HG03025 (cell line): ENCODE measurements at regions not wholly inside any gene's neighbourhood (a gene's known extent, or its start where the extent isn't known, plus 50 kb on each side); places are given as distances from the start of the nearest gene placed in this dataset.
"Not testable (repeated sequence)": the region's sequence is repeated elsewhere in the genome, so short reads cannot be mapped to it uniquely, and the experiment has no call there.

Experiments
- ATAC-seq: cut with Tn5 transposase; IDR thresholded peaks from one replicate; pipeline ENCODE4 v1.9.1; 2021; ENCODE audit warnings: mild to moderate bottlenecking, moderate library complexity; ENCODE audit not compliant: unreplicated experiment, low FRiP score

DNA sequence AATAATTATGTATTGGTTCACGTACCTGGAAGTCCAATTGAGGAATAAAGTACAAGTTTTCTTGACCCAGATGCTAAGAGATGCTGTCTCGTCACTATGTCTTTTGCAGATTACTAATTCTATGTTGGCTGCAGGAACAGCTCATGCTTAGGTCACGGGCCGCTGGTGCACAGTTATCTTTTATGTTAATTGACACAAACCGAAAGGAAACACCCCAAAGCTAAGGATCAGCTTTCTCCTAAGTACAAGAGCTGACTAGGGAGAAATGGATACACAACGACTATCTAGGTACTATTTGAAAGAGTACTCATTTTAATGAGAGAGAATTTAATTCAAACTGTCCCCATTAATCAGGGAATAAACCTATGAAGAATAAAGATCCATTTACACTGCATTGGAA, 217.7 kb upstream of the SLC35G4 start:
- no peak for ATAC-seq

DNA sequence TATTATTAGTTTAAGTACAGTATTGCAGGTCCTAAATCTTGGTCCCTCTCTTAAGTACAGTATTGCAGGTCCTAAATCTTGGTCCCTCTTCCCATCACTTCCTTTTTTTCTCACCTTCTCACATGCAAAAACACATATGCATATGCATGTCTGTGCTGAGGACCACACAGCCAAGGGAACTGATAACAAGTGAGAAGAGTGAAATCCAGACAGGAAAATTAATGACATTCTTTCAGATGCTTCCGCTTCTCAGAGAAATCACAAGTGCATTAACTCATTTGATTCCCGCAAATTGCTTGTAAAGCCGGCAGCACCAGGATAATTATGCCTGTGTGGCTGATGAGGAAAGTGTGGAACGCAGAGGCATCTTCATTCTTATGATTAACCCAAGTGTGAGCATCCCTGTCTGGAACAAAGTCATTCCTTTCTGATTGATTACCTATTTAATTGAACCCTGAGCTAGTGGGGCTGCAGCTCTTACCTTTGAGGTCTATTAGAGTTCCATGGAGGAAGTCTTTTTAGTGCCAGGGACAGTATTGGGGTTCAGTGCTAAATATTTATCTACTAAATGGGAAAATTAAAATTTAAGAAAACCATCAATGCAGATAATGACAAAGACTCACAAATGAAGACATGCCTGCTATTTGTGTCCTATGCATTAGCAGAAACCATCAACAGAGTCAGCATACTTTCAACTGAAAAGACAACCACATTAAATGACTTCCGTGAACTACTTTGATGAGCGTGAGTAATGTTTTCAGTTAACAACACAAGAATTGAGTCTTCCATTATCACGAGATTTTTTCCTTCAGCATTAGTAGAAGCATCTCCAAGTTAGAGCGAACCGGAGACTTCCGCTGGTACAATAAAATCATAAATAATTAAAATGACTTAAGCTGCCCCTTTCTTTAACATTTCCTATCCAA, 220.4 kb upstream of the SLC35G4 start:
- ATAC-seq, result no peak

DNA sequence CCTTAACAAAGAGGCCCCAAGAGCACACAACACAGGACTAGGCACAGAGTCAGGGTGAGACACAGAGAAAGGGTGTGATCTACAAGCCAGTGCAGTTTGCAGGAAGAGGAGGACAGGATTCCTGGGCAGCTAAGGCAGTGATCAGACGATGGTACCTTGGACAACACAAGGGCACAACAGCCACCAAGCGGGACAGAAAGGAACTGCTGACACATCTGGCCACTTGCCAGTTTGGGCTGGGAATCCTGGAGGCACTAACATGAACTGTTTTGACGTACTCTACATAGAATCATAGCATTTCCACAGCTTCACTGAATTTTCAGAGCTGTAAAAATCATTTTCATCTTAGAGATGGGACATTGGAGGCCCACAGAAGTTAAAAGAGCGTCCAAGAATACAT, 221.5 kb upstream of the SLC35G4 start:
- ATAC-seq, result no peak

DNA sequence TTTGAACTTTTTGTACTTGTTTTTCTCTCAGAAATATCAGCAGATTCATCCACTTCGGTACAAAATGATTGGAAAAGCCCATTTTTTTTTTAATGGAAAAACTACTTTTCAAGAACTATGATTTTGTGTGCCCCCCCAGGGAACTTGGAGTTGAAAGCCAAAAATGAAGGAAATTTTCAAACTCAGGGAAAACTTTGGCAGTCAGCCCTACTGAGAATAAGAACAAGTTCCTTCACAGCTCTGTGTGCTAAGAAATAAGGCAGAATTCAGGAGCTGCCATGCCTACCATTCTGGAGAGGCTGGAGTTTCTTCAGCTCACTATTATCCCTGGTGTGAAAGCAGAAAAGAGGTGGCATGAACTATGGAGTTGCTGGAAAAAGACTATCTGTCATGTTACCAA, 226.0 kb upstream of the SLC35G4 start:
- ATAC-seq, result no peak

DNA sequence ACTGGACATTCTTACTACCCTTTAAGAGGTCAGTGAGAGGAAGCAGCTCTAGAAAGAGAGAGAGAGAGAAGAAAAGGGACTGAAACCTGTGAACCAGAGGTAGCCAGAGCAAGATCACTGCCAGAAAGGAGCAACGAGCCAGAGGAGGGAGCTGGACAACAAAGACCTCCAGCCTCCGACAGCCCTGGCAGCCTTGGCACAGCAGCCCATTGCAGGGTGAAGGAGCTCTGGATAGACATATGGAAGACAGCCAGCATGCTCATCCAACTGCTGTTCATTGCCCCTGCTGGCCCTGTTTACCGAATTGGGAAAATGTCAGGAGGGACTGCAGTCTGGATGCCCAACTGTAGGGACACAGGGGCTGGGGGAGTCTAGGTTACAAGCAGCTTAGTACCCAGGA, 228.4 kb upstream of the SLC35G4 start:
- no peak for ATAC-seq

DNA sequence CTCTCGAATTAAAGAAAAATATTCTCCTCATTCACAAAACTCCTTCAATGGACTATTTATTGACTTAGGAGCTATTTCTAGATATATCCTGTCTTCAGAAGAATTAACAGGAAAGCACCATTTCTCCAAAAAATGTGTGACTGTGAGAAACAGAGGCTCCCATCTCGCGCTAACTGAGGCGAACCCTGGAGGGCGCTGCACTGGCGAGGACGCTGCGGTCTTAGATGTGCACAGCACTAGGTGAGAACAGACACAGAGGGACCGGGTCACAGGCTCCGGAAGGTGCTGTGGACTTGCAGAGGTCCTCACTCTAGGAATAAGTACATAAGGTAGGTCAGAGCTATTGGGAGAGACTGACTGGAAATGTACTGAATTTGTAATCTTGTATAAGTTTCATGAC, 229.7 kb upstream of the SLC35G4 start:
- ATAC-seq, result no peak

DNA sequence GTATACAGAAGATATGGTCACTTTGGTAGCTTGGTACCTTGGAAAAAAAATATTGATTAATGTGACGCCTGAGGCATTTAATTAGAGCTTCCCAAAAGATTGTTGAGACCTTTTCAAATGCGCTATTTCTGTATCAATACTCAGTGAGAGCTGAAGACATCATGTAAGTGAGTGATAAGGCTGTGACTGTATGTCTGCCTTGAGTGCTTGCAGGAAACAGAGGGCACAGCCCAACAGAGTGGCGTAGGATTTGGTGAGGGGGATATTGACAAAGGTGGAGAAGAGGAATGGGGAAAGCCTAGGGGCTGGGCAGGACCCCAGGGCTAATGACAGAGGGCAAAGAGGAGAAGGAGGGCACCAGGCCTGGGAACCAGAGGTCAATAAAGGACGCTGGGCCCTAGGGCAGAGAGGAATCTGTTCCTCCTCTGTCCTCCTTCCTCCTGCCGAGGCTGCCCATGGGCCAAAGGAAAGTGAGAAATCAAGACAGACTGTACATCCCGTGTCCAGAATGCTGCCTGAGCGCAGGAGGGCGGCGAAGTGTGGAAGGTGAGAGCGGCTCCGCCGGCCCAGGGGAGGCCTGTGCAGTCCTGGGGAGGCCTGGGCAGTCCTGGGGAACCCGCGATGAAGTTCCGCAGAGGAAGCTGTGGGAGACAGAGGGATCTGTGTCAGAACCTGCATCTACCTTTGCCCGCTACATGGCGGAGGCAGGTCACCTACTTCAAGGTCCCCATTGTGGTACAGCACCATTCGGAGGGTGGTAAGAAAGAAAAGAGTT, 228.6 kb upstream of the PIEZO2 start:
- ATAC-seq, result no peak

DNA sequence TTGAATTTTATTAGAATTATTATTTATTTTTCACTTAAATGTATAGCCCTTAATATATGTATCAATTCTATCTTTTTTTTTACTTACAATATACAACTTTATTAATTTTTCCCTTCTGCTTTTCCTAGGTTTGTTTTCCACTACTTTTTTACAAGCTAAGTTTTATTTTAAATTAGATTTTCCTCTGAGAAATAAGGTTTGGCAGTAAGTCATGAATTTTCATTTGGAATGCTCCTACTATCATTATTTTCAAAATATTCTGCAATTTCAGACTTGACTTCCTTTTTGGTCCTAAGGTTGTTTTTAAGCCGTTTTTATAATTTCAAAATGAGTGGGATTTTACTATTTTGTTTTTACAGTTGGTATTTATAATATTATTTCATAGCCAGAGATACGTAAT, 222.8 kb upstream of the PIEZO2 start:
- no peak for ATAC-seq

DNA sequence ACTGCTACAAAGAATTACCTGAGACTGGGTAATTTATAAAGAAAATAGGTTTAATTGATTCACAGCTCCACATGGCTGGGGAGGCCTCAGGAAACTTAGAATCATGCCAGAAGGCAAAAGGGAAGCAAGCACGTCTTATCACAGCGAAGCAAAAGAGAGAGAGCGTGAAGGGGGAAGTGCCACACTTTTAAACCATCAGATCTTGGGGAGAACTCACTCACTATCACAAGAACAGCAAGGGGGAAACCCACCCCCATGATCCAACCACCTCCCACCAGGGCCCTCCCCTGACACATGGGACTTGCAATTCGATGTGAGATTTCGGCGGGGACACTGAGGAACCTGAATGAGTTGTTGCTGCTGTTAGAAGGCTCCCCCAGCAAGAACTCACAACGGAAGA, 220.2 kb upstream of the PIEZO2 start:
- ATAC-seq, result no peak

DNA sequence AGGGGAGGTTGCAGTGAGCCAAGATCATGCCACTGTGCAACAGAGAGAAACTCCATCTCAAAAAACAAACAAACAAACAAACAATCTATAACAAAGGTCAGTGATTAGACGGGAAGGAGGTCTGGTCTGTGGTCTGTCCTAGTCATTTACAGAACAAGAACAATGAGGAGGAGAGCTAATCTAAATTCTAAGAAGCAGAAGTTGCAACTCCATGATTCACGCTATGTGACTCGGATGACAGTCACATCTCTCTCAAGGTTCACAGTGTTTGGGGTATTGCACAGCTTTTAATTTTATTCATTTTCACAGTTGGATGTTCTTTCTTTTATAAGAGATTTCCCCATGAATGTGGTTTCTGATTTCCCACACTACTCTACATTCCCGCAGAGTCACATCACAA, 218.7 kb upstream of the PIEZO2 start:
- ATAC-seq, result no peak

DNA sequence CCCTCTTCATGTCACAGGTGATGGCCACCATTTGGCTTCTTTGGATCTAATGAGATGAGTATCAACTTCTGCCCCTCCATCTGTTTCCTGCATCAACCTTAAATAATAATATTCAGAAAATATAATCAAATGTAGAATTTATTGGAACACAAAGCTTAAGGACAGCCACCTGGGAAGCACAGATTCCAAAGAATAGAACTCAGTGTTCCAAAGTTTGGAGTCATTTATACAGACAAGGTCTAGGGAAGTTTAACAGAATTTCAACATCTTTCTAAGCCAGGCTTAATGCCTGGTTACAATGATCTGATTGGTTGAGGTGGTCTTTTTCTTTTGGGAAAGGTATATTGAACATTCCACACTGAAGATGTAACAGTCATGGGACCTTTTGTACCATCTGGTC, 218.0 kb upstream of the PIEZO2 start:
- no peak for ATAC-seq

DNA sequence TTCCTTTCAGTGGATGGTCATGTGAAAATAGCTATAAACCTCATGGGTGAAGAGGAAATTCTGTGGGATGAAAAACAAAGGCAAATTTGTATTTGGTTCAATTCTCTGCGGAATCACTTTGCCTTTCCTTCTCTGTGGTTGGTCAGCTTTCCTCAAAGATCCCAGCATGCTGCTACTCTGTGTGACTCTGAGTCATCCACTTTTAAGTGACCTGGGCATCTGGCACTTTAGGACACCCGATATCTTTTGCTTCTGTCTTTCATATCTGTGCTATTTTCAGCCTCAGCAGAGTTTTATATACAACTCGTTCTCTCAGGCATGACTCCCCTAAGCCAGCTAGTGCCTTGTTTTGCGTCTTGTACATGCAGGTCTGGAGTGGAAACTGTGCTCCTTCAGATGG, 217.0 kb upstream of the PIEZO2 start:
- no peak for ATAC-seq

DNA sequence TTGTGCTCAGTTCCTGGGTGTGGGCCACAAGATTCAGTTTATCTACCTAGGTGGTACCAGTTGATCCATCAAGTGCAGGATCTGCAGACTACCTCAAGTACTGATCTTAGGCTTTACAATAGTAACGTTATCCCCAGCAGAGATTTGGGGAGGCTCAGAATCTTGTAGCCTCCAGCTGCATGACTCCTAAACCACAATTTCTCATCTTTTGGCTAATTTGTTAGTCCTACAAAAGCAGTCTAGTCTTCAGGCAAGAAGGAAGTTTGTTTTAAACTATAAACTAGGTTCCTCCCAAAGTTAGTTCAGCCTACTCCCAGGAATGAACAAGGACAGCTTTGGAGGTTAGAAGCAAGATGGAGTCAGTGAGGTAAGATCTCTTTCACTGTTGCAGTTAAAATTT, 213.5 kb upstream of the PIEZO2 start:
- no peak for ATAC-seq

DNA sequence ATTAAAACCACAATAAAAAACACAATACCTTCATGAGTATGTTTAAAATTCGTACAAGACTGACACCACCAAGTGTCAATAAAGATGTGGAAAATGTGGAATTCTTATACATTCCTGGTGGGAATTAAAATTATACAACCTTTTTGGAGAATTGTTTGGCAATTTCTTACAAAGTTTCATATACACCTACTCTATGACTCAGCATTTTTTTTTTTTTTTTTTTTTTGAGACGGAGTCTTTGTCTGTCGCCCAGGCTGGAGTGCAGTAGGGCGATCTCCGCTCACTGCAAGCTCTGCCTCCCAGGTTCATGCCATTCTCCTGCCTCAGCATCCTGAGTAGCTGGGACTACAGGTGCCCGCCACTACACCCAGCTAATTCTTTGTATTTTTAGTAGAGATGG, 212.5 kb upstream of the PIEZO2 start:
- not testable (repeated sequence) for ATAC-seq

DNA sequence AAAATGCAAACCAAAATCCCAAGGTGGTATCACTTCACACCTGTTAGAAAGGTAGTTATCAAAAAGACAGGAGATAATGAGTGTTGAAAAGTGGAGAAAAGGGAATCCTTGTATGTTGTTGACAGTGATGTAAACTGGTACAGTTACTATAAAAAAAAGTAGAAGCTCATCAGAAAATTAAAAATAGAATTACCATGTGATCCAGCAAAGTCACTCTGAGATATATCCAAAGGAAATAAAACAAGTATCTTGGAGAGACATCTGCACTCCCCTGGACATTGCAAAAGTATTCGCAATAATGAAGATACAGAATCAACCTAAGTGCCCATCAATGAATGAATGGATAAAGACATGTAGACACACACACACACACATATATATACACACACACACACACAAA, 208.3 kb upstream of the PIEZO2 start:
- no peak for ATAC-seq

DNA sequence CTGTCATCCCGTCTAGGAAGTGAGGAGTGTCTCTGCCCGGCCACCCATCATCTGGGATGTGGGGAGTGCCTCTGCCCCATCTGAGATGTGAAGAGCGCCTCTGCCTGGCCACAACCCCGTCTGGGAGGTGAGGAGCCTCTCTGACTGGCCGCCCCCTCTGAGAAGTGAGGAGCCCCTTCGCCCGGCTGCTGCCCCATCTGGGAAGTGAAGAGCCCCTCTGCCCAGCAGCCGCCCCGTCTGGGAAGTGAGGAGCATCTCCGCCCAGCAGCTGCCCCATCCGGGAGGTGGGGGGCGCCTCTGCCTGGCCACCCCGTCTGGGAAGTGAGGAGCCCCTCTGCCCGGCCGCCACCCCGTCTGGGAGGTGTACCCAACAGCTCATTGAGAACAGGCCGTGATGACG, 195.2 kb upstream of the PIEZO2 start:
- not testable (repeated sequence) for ATAC-seq

DNA sequence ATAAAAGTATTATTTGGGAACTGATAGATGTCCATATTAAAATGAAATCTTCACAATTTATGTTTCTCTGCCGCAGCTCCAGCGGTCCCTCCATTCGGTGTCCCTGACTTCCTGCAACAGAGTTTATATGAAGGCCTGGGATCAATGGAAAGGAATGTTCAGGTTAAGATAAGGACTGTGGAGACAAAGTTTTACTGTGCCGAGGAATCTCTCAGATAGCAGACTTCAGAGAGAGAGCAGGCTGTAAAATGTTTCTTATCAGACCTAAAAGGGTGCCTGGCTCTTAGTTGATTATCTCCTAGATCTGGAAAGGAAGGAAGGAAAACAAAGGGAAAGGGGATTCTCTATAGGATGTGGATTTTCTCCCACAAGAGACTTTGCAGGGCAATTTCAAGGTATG, 193.7 kb upstream of the PIEZO2 start:
- ATAC-seq, result no peak

DNA sequence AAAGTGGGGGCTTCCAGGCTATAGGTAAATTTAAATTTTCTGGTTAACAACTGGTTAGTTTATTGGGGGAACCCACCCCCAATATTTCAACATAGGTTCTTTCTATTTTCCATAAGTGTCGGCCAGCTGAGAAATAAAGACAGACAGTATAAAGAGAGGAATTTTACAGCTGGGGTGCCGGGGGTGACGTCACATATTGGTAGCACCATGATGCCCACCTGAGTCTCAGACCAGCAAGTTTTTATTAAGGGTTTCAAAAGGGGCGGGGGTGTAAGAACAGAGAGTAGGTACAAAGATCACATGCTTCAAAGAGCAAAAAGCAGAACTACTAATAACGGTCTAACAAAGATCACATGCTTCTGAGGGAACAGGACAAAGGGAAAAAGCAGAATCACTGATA, 192.7 kb upstream of the PIEZO2 start:
- ATAC-seq, result not testable (repeated sequence)

DNA sequence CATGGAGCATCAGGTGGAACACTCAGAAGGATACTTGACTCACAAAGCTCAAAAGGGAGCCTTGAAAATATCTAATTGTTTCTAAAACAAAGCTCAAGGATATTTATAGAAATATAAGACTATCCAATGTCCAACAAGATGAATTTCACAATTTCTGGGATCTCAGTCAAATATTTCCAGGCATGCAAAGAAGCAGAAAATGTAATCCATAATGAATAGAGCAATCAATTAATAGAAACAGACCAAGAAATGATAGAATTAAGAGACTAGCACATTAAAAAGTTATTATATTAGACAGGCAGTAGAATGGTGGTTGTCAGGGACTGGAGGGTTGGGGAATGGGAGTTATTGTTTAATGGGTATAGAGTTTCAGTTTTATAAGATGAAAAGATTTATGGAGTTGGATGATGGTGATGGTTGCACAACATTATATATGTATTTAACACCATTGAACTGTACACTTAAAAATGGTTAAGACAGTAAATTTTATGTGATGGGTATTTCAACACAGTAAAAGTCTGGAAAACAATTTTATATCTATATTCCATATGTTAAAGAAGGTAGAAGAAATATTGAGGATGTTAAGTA, 189.9 kb upstream of the PIEZO2 start:
- no peak for ATAC-seq

DNA sequence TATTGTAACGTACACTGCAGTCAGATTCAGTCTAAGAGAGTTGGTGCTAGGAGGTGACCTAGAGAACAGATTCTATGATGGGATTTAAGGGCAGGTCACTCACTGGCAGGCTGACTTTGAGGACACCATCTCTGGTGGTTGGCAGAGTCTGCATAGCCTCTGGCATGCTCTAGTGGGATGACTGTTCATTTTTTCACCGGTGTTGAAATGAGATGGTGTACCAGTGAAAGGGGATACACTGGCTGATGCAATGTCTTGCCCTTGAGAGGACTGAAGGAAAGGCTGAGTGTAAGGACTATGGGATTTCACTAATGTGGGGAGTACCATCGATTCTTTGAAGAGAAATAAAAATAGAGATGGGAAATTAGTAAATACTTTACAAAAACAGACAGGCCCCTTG, 186.9 kb upstream of the PIEZO2 start:
- ATAC-seq, result no peak

DNA sequence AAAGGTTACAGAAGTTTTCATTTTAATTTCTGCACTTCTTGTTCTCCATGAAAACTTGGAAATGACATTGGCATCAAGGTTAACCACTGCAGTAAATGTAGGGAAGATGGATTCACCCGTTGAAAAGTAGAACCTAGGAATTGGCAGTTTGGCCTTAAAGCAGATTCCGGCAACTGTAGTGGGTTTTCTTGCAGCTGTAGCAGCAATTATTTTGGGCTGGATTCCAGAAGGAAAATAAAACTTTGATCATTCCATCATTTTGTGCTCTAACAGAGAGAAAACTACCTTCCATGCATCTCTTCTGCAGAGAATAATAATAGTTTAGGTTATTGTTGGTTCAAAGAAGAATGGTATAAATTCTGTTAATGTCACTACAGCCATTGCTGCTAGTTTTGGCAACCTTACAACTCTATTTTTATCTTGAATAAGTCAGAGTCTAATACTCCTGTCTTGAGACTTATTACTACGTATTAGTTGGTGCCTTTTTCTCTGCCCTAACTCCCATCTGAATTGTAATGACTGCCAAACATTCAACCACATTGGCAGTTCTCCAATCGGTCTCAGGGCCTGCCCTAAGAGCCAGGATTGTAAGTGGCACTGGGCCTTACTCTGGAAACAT, 178.1 kb upstream of the PIEZO2 start:
- ATAC-seq, result no peak
